ENCODE measurements at regions not wholly inside any gene's neighbourhood (a gene's known extent, or its start where the extent isn't known, plus 50 kb on each side); places are given as distances from the start of the nearest gene placed in this dataset.

DNA sequence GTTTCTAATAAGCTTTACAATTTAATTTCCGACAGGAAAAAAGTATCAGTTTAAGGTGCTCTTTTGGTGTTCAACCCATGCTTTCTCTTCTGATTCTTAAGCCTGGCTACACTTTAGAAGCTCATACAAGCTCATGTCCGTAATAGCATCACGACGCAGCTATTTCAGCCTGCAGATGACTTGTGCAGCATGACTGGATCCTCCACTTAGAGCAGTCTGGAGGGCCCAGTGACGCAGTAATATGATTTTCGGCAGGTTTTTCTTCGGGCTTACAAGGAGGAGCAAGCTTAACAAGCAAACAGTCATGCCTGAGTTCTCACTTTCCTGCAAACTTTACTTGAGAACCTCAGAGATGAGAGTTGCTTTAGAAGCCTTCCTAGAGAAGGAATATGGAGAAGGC is 85.3 kb upstream of the MAML3 start:
- TF ChIP-seq, protein P1, sequence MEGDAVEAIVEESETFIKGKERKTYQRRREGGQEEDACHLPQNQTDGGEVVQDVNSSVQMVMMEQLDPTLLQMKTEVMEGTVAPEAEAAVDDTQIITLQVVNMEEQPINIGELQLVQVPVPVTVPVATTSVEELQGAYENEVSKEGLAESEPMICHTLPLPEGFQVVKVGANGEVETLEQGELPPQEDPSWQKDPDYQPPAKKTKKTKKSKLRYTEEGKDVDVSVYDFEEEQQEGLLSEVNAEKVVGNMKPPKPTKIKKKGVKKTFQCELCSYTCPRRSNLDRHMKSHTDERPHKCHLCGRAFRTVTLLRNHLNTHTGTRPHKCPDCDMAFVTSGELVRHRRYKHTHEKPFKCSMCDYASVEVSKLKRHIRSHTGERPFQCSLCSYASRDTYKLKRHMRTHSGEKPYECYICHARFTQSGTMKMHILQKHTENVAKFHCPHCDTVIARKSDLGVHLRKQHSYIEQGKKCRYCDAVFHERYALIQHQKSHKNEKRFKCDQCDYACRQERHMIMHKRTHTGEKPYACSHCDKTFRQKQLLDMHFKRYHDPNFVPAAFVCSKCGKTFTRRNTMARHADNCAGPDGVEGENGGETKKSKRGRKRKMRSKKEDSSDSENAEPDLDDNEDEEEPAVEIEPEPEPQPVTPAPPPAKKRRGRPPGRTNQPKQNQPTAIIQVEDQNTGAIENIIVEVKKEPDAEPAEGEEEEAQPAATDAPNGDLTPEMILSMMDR (IDR thresholded peaks at IDR 0.05) = no peak
- no peak for TF ChIP-seq POLR2AphosphoS5 (IDR thresholded peaks at IDR 0.05; ENCODE audit: low read depth, low read length)
- no peak for TF ChIP-seq TCF7L2 (IDR thresholded peaks at IDR 0.05; ENCODE audit: low read depth, low read length)
- no peak for TF ChIP-seq SIN3A (IDR thresholded peaks at IDR 0.05; ENCODE audit: borderline replicate concordance, insufficient read depth, low read depth, low read length)
- TF ChIP-seq, protein P2, sequence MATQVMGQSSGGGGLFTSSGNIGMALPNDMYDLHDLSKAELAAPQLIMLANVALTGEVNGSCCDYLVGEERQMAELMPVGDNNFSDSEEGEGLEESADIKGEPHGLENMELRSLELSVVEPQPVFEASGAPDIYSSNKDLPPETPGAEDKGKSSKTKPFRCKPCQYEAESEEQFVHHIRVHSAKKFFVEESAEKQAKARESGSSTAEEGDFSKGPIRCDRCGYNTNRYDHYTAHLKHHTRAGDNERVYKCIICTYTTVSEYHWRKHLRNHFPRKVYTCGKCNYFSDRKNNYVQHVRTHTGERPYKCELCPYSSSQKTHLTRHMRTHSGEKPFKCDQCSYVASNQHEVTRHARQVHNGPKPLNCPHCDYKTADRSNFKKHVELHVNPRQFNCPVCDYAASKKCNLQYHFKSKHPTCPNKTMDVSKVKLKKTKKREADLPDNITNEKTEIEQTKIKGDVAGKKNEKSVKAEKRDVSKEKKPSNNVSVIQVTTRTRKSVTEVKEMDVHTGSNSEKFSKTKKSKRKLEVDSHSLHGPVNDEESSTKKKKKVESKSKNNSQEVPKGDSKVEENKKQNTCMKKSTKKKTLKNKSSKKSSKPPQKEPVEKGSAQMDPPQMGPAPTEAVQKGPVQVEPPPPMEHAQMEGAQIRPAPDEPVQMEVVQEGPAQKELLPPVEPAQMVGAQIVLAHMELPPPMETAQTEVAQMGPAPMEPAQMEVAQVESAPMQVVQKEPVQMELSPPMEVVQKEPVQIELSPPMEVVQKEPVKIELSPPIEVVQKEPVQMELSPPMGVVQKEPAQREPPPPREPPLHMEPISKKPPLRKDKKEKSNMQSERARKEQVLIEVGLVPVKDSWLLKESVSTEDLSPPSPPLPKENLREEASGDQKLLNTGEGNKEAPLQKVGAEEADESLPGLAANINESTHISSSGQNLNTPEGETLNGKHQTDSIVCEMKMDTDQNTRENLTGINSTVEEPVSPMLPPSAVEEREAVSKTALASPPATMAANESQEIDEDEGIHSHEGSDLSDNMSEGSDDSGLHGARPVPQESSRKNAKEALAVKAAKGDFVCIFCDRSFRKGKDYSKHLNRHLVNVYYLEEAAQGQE (IDR thresholded peaks at IDR 0.05; ENCODE audit: insufficient read depth in 1 of 2, low read depth in 2 of 2, low read length in 1 of 2) = no peak
- Histone ChIP-seq H3K9me3 (ENCODE audit: control insufficient read depth, insufficient read depth, low read depth, low read length) (no peaks in the 10 kb centered on the region), H3K4me3 (ENCODE audit: low read depth in 2 of 2, low read length in 2 of 2) (no peak overlapping the region), H3K4me1 (ENCODE audit: control insufficient read depth, insufficient read depth, low read length) (no peaks in the 10 kb centered on the region; the same call in 1 of the 2 replicates), H3K27me3 (ENCODE audit: control insufficient read depth, insufficient read depth, low read length) (no peaks in the 10 kb centered on the region), H3K27ac (ENCODE audit: low read length) (no peak overlapping the region), H3K36me3 (ENCODE audit: control insufficient read depth, insufficient read depth, low read length) (no peaks in the 10 kb centered on the region)
- intact Hi-C loops (cut with micrococcal nuclease; ENCODE audit: unreplicated experiment) = no loop called here
- CTCF ChIA-PET = no interaction called here
- DNase-seq (ENCODE audit: low read depth, low spot score) (no peak), ATAC-seq (no peak)
- in situ Hi-C loops (cut with HindIII; ENCODE audit: low pct_unique_long_range_greater_than_20kb, low sequenced_read_pairs) = no loop called here
- POLR2A ChIA-PET = no interaction called here
- no TSS peak for BruUV-seq (replicated peaks)

DNA sequence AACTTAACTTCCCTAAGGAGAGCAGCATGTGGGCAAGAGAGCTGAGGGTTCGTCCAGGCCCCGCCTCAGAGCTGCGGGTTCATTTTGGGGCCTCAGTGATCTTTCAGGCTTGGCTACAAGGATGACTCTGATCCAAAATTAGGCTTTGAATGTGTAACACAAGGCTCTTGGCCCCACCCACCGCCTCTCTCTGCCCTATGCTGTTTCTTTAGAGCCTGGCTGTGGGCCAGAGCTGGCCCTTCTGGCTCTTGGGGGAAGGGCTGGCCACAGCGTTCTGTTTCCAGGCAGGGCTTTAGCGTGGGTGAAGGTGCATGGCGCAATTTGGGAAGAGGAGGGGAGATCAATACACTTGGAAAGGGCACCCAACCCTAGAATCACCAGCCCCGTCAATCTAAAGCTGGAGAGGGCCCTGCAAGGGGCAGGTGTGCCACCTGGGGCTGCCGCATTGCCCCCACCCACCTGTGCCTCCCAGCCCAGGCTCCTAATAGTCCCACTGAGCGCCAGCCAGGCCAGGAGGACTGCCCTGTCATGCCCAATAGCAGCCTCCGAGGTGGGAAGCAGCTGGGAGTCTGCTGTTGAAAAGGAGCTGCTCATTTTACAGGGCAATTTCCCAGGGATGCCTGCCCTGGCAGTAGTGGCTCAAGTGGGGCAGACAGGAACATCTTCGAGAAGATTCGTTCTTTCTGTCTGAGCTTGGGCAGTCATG is 84.5 kb upstream of the MAML3 start:
- ATAC-seq (no peak), DNase-seq (ENCODE audit: low read depth, low spot score) (no peak)
- Histone ChIP-seq H3K36me3 (ENCODE audit: control insufficient read depth, insufficient read depth, low read length) (no peaks in the 10 kb centered on the region), H3K27me3 (ENCODE audit: control insufficient read depth, insufficient read depth, low read length) (no peaks in the 10 kb centered on the region), H3K27ac (ENCODE audit: low read length) (no peak overlapping the region), H3K4me1 (ENCODE audit: control insufficient read depth, insufficient read depth, low read length) (no peaks in the 10 kb centered on the region; the same call in 1 of the 2 replicates), H3K4me3 (ENCODE audit: low read depth in 2 of 2, low read length in 2 of 2) (no peak overlapping the region), H3K9me3 (ENCODE audit: control insufficient read depth, insufficient read depth, low read depth, low read length) (no peaks in the 10 kb centered on the region)
- in situ Hi-C loops (cut with HindIII; ENCODE audit: low pct_unique_long_range_greater_than_20kb, low sequenced_read_pairs) (no loop called here), intact Hi-C loops (cut with micrococcal nuclease; ENCODE audit: unreplicated experiment) (no loop called here)
- BruUV-seq (replicated peaks) = no TSS peak
- POLR2A ChIA-PET = no interaction called here
- TF ChIP-seq, protein P2 (IDR thresholded peaks at IDR 0.05; ENCODE audit: insufficient read depth in 1 of 2, low read depth in 2 of 2, low read length in 1 of 2) = no peak
- TF ChIP-seq SIN3A (IDR thresholded peaks at IDR 0.05; ENCODE audit: borderline replicate concordance, insufficient read depth, low read depth, low read length) = no peak
- no peak for TF ChIP-seq POLR2AphosphoS5 (IDR thresholded peaks at IDR 0.05; ENCODE audit: low read depth, low read length)
- TF ChIP-seq, protein P1 (IDR thresholded peaks at IDR 0.05) = no peak
- CTCF ChIA-PET = no interaction called here
